ENCODE measurements at regions not wholly inside any gene's neighbourhood (a gene's known extent, or its start where the extent isn't known, plus 50 kb on each side); places are given as distances from the start of the nearest gene placed in this dataset.

GRCh38 chr9:6703898-6704639, 53.7 kb upstream of the KDM4C start:
- peak overlapping the region; percentile 73 to 77 for H3K4me3 ChIP-seq (ENCODE audit: low read depth in 1 of 2, low read length in 1 of 2)
- no peak for TF ChIP-seq CTCF (IDR thresholded peaks at IDR 0.05)
- no peaks in the 10 kb centered on the region for H3K36me3 ChIP-seq
- H3K27me3 ChIP-seq, result no peaks in the 10 kb centered on the region
- H3K27ac ChIP-seq, result peak overlapping the region; percentile 90
- H3K4me1 ChIP-seq (ENCODE audit: control insufficient read depth in 1 of 2, insufficient read depth in 1 of 2, low read depth in 1 of 2, low read length in 1 of 2), result peaks cover 10 to 13% of the 10 kb centered on the region in 2 experiments
- H3K9me3 ChIP-seq, result no peaks in the 10 kb centered on the region

GRCh38 chr9:6702707-6703106, 55.1 kb upstream of the KDM4C start:
- no peak overlapping the region for H3K27ac ChIP-seq
- no peak overlapping the region for H3K4me3 ChIP-seq (ENCODE audit: low read depth in 1 of 2, low read length in 1 of 2)
- no peaks in the 10 kb centered on the region for H3K36me3 ChIP-seq
- no peaks in the 10 kb centered on the region for H3K27me3 ChIP-seq
- no peak for TF ChIP-seq CTCF (IDR thresholded peaks at IDR 0.05)
- peaks cover 10 to 13% of the 10 kb centered on the region in 2 experiments for H3K4me1 ChIP-seq (ENCODE audit: control insufficient read depth in 1 of 2, insufficient read depth in 1 of 2, low read depth in 1 of 2, low read length in 1 of 2)
- no peaks in the 10 kb centered on the region for H3K9me3 ChIP-seq

GRCh38 chr9:6696178-6696577, 50.6 kb upstream of the GLDC start:
- no peak overlapping the region for H3K27ac ChIP-seq
- TF ChIP-seq CTCF (IDR thresholded peaks at IDR 0.05), result no peak
- no peaks in the 10 kb centered on the region for H3K36me3 ChIP-seq
- no peak overlapping the region for H3K4me3 ChIP-seq (ENCODE audit: low read depth in 1 of 2, low read length in 1 of 2)
- no peaks in the 10 kb centered on the region for H3K4me1 ChIP-seq (ENCODE audit: control insufficient read depth in 1 of 2, insufficient read depth in 1 of 2, low read depth in 1 of 2, low read length in 1 of 2)
- no peaks in the 10 kb centered on the region for H3K27me3 ChIP-seq
- no peaks in the 10 kb centered on the region for H3K9me3 ChIP-seq

GRCh38 chr9:6695121-6695814, 49.7 kb upstream of the GLDC start:
- H3K4me3 ChIP-seq (ENCODE audit: low read depth in 1 of 2, low read length in 1 of 2), result no peak overlapping the region
- no peaks in the 10 kb centered on the region for H3K9me3 ChIP-seq
- no peak for TF ChIP-seq CTCF (IDR thresholded peaks at IDR 0.05)
- no peaks in the 10 kb centered on the region for H3K4me1 ChIP-seq (ENCODE audit: control insufficient read depth in 1 of 2, insufficient read depth in 1 of 2, low read depth in 1 of 2, low read length in 1 of 2)
- no peak overlapping the region for H3K27ac ChIP-seq
- no peaks in the 10 kb centered on the region for H3K27me3 ChIP-seq
- no peaks in the 10 kb centered on the region for H3K36me3 ChIP-seq

Data from neutrophil (primary cell).